Activated CD8-positive, alpha-beta T cell treated with anti-CD3 and anti-CD28 coated beads, Interleukin-2, amount 10 ng/mL, durations not matched to agents 7 days and 5 days (primary cell): ENCODE measurements at regions not wholly inside any gene's neighbourhood (a gene's known extent, or its start where the extent isn't known, plus 50 kb on each side); places are given as distances from the start of the nearest gene placed in this dataset.

Experiments
- ATAC-seq: fragments of 150-1000 bp; cut with Tn5 transposase; one replicate; pipeline ENCODE4 v1.10.0; 2021; ENCODE audit warnings: moderate library complexity
- CTCF ChIA-PET: fragments of 350-600 bp; sonication (Branson Sonifier 250); formaldehyde crosslinking; loops from one replicate; lab custom pipeline; 2021; ENCODE audit warnings: antibody characterized with exemption; lab: Charles Lee
- POLR2A ChIA-PET: fragments of 350-600 bp; sonication (Branson Sonifier 250); formaldehyde crosslinking; loops from one replicate; lab custom pipeline; 2021; ENCODE audit warnings: antibody characterized with exemption; lab: Charles Lee
- DNase-seq: peaks from one replicate; pipeline ENCODE4 v3.0.0-alpha.2; 2020
- H3K27ac Mint-ChIP-seq: one replicate; pipeline ENCODE4 v1.8.0; 2021; ENCODE audit warnings: mild to moderate bottlenecking, mixed read lengths
- H3K27me3 Mint-ChIP-seq: one replicate; pipeline ENCODE4 v1.8.0; 2021; ENCODE audit warnings: low read depth, mixed read lengths
- H3K36me3 Mint-ChIP-seq: one replicate; pipeline ENCODE4 v1.8.0; 2021; ENCODE audit warnings: low read depth, mixed read lengths
- H3K4me1 Mint-ChIP-seq: one replicate; pipeline ENCODE4 v1.8.0; 2021; ENCODE audit warnings: low read depth, mixed read lengths
- H3K4me3 Mint-ChIP-seq: one replicate; pipeline ENCODE4 v1.8.0; 2021; ENCODE audit warnings: mild to moderate bottlenecking, mixed read lengths
- H3K9me3 Mint-ChIP-seq: one replicate; pipeline ENCODE4 v1.8.0; 2022; ENCODE audit warnings: mixed read lengths; ENCODE audit not compliant: insufficient read depth

DNA sequence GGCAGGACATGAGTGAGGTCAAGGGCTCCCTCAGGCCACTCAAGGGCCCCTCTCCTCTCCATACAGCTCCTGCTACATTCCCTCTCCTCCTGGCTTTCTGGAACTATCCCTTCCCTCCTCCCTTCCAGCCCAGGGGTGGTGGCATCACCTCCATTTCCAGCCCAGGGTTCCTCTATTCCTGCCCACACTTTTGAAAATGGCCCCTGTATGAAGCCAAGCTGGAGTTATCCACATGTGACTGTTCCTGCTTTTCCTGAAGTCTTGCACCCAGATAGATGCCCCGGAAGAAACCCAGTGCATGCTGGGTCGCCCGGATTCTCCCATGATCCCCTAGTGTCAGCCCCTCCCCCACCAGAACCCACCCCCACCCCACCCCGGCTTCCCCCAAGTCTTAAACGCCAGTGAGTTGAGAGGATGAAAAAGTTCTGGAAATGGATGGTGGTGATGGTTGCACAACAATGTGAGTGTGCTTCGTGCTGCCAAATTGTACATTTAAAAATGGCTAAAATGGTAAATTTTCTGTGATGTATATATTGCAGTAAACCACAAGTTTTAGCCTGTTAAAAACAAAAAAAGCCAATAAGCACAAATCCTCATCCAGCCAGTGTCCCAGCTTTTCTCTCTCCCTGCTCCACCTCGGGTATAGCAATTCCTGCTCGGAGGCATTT lies 136.9 kb downstream of the SCARB1 start:
- ATAC-seq (no peak), DNase-seq (no peak)
- Mint-ChIP-seq H3K4me1 (no peaks in the 10 kb centered on the region), H3K4me3 (no peak overlapping the region), H3K9me3 (no peaks in the 10 kb centered on the region), H3K27ac (no peak overlapping the region), H3K36me3 (no peaks in the 10 kb centered on the region), H3K27me3 (peaks cover 5% of the 10 kb centered on the region)
- ChIA-PET POLR2A (no interaction called here), CTCF (no interaction called here)

DNA sequence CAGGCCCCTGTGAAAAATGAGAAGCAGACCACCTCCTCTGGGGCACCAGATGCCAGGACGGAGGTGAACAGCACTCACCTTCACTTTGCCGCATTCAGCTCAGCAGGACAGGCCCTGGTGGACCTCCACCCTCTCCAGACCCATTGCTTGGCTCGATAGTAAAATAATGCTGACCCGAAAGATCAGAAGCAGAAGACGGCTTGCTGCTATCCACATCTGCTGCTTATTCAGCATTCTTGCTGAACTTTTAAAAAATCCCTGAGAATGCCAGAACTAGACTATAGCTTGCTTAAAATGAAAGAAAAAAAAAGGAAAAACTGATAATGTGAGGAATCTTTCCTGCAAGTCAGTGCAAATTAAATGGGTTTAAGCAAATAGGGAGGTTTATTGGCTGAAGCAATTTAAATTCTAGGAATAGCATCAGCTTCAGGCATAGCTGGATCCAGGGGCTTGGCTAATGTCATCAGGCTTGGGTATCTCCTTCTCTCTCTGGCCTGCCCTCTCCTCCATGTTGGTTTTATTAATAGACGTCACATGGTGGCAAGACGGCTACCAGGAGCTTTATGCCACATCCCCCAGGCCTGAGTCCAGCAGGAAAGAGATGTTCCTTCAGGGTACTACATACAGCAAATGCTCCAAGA lies 137.9 kb downstream of the SCARB1 start:
- H3K4me3 Mint-ChIP-seq = no peak overlapping the region
- ATAC-seq (no peak), DNase-seq (no peak)
- H3K36me3 Mint-ChIP-seq = no peaks in the 10 kb centered on the region
- ChIA-PET CTCF (interaction anchor here (1.1 kb wide), 1 partner anchor 180 kb away, joined by 3 read pairs; no protein-coding TSS in a partner anchor), POLR2A (interaction anchor here (0.5 kb wide), 1 partner anchor 363 kb away, joined by 3 read pairs; no protein-coding TSS in a partner anchor)
- H3K27ac Mint-ChIP-seq = no peak overlapping the region
- no peaks in the 10 kb centered on the region for H3K9me3 Mint-ChIP-seq
- H3K4me1 Mint-ChIP-seq = no peaks in the 10 kb centered on the region
- peaks cover 5% of the 10 kb centered on the region for H3K27me3 Mint-ChIP-seq

DNA sequence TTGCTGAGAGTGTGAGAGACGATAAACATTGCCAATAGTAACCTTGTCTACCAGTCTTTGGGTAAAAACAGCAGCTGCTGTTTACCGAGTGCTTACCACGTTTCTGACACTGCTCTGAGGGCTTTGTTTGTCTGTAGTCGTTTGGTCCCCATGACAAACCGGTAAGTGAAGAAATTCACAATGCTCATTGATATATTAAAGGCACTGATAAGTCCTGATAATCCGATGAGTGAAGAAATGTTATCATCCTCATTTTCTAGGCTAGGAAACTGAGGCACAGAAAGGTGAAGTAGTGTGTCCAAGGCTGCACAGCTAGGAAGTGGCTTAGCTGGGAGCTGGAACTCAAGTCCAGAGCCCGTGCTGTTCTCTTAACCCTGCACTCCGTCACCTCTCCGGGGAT lies 138.6 kb downstream of the SCARB1 start:
- H3K27me3 Mint-ChIP-seq = peaks cover 8% of the 10 kb centered on the region
- no peaks in the 10 kb centered on the region for H3K4me1 Mint-ChIP-seq
- H3K27ac Mint-ChIP-seq = no peak overlapping the region
- no peak overlapping the region for H3K4me3 Mint-ChIP-seq
- ChIA-PET POLR2A (no interaction called here), CTCF (interaction anchor here (1.1 kb wide), 1 partner anchor 181 kb away, joined by 3 read pairs; no protein-coding TSS in a partner anchor)
- H3K9me3 Mint-ChIP-seq = no peaks in the 10 kb centered on the region
- H3K36me3 Mint-ChIP-seq = no peaks in the 10 kb centered on the region
- DNase-seq (no peak), ATAC-seq (no peak)

DNA sequence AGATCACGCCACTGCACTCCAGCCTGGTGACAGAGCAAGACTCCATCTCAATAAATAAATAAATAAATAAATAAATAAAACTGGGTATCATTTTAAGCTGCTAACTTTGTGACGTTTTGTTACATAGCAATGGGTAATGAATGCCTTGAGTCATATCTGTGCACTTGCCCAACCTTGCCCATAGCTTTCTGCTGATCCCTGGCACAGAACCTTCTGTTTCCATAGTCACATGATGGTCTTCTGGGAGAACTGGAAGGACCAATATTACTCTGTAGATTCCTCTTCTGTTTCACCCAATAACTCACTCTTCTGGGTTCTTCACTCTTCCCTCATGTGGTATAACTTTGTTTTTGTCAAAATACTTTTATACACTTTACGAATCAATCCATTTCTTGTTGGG lies 140.8 kb downstream of the SCARB1 start:
- no peaks in the 10 kb centered on the region for H3K4me1 Mint-ChIP-seq

DNA sequence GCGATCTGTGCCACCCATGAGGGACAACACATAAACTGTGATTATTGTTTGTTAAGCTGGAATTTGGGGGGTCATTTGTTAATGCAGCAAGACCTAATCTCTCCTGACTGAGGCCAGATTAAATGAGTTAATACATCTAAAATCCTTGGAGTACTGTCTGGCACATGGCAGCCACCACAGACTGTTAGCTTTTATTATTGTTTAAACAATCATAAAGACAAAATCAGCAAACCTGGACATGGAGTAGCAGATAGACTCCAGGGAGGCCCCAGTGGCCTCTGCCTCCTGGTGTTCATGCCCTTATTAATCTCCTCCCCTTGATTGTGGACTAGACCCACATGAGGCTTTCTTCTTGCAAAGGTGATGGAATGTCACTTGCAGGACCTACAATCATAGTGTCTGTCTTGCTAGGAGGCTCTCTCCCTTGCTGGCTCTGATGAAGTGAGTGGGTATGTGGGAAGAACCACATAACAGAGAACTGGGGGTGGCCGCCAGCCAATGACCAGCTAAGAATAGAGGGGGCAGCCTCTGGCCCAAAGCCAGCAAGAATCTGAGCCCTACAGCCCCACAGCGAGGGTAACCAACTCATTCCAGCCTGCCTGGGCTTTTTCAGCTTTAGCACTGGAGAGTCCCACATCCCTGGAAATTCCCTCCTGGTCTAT lies 142.0 kb downstream of the SCARB1 start:
- POLR2A ChIA-PET = no interaction called here
- no peak for DNase-seq

More for the DNA sequence above, 140.8 kb downstream of the SCARB1 start:
- ATAC-seq (no peak), DNase-seq (no peak)
- CTCF ChIA-PET = no interaction called here
- Mint-ChIP-seq H3K36me3 (no peaks in the 10 kb centered on the region), H3K27me3 (peaks cover 13% of the 10 kb centered on the region), H3K27ac (no peak overlapping the region), H3K9me3 (no peaks in the 10 kb centered on the region), H3K4me3 (no peak overlapping the region)
- POLR2A ChIA-PET = no interaction called here

DNA sequence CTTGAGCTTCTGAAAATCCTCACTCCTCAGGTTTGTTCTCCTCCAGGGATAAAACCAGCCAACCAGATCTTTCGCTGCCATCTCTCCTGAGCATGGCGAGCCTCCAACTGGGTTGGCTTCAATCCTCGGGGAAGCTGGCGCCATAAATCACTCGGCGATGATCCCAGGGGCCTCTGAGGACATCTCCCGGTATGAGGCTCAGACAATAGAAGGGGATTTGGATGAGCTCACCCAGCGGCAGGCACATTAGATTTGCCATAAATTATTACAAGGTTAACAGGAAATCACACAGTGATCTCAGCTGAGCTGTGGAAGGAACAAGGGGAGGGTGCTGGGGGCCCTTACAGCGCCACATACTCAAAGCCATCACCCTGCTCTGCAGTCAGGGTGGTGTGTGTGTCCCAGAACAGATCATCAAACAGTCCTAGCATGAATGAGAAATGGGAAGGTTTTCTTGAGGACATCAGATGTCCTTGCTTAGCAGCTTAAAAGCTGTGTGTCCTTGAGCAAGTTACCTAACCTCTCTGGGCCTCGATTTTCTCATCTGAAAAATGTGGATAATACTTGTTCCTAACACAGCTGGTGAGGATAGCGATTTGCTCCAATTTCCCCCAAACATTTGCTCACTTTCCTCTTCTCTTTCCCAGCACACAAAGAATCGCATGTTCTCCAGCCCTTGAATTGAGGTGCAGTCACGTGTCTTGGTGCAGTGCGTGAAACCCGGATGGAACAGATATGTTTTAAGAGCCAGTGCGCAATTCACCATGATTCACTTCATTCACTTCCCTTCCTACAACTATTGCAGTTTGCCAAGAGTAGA lies 142.8 kb downstream of the SCARB1 start:
- POLR2A ChIA-PET = no interaction called here
- peaks cover 13% of the 10 kb centered on the region for H3K27me3 Mint-ChIP-seq
- H3K4me1 Mint-ChIP-seq = no peaks in the 10 kb centered on the region
- ATAC-seq (no peak), DNase-seq (no peak)
- H3K36me3 Mint-ChIP-seq = no peaks in the 10 kb centered on the region
- CTCF ChIA-PET = no interaction called here
- no peak overlapping the region for H3K4me3 Mint-ChIP-seq
- no peak overlapping the region for H3K27ac Mint-ChIP-seq
- H3K9me3 Mint-ChIP-seq = no peaks in the 10 kb centered on the region

More for the DNA sequence above, 142.0 kb downstream of the SCARB1 start:
- Mint-ChIP-seq H3K27ac (no peak overlapping the region), H3K4me1 (no peaks in the 10 kb centered on the region), H3K27me3 (peaks cover 13% of the 10 kb centered on the region), H3K9me3 (no peaks in the 10 kb centered on the region), H3K36me3 (no peaks in the 10 kb centered on the region), H3K4me3 (no peak overlapping the region)
- CTCF ChIA-PET = no interaction called here
- ATAC-seq = no peak

DNA sequence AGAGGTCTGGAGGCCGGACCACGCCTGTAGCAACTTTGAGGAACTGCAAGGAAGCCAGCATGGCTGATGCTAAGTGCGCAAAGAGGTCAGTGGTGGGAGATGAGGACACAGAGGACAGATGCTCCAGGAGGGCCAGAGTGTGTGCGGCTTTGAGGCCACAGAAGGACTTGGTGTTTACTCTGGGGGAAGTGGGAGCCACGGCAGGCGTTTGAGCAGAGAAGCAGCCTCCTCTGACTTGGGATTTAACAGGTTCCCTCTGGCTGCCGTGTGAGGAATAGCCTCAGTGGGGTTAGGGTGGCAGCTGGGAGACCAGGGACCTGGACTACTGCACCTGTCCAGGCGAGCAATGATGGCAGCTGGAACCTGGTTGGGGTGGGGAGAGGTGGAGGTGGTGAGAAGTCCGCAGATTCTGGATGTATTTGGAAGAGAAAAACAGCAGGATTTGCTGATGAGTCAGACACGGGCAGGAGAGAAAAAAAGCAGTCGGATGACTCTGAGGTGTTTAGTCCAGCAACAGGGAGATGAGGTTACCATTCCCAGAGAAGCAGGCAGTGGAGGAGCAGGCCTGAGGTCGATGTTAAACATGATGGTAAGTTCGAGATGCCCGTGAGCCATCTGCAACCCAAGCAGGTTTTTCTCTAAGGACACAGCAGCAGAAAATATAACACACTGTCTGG lies 143.5 kb downstream of the SCARB1 start:
- Mint-ChIP-seq H3K27ac (no peak overlapping the region), H3K36me3 (no peaks in the 10 kb centered on the region), H3K27me3 (peaks cover 13% of the 10 kb centered on the region), H3K4me1 (peaks cover 2% of the 10 kb centered on the region), H3K4me3 (no peak overlapping the region), H3K9me3 (no peaks in the 10 kb centered on the region)
- ChIA-PET POLR2A (no interaction called here), CTCF (no interaction called here)
- no peak for ATAC-seq
- no peak for DNase-seq

DNA sequence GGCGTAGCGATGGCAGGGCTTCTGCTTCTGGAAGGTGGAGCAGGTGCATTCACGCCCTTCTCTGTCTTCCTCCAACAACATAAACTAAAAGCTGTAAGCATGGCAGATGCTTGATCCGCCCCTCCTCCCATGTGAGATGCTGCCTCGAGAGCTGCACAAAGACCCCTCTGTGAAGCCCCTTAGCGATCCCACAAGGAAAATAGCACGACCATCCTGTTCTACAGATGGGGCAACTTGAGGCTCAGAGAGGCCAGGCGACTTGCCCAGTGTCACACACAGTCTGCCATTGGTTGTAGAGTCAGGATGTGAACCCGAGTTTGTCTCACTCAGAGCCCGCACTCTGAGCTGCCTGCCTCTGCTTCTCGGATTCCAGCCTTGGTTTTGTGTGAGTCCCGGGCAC lies 144.4 kb downstream of the SCARB1 start:
- DNase-seq (no peak), ATAC-seq (no peak)
- H3K9me3 Mint-ChIP-seq = no peaks in the 10 kb centered on the region
- H3K4me1 Mint-ChIP-seq = peaks cover 8% of the 10 kb centered on the region
- no peaks in the 10 kb centered on the region for H3K36me3 Mint-ChIP-seq
- H3K27ac Mint-ChIP-seq = no peak overlapping the region
- CTCF ChIA-PET = no interaction called here
- POLR2A ChIA-PET = no interaction called here
- H3K27me3 Mint-ChIP-seq = peaks cover 13% of the 10 kb centered on the region
- H3K4me3 Mint-ChIP-seq = no peak overlapping the region

DNA sequence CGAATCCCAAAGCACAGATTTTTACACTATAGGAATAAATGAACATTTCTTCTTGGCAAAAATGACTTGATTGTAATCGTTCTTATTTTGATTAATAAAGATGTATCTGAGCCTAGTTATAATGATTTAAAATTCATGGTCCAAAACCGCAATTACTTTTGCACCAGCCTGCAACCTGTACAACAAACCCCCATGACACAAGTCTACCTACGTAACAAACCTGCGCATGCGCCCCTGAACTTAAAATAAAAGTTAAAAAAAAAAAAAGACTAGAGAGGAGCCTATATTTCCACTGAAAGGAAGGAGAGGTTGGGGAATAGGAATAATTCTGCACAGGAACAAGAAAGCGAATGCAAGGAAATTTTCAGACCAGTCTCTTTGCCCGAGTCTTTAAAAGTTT lies 145.2 kb downstream of the SCARB1 start:
- Mint-ChIP-seq H3K9me3 (no peaks in the 10 kb centered on the region), H3K27ac (no peak overlapping the region), H3K27me3 (peaks cover 13% of the 10 kb centered on the region), H3K36me3 (no peaks in the 10 kb centered on the region), H3K4me1 (peaks cover 16% of the 10 kb centered on the region), H3K4me3 (no peak overlapping the region)
- POLR2A ChIA-PET = no interaction called here
- no peak for ATAC-seq
- DNase-seq = no peak
- CTCF ChIA-PET = no interaction called here

DNA sequence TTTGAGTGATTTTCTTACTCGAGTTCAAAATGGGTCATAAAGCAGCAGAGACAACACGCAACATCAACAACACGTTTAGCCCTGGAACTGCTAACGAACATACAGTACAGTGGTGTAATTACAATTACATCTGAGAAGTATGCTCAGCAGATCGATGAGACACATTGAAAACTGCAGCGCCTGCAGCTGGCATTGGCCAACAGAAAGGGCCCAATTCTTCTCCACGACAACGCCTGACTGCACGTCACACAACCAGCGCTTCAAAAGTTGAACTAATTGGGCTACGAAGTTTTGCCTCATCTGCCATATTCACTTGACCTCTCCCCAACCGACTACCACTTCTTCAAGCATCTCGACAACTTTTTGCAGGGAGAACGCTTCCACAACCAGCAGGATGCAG lies 145.6 kb downstream of the SCARB1 start:
- ATAC-seq = no peak
- H3K27me3 Mint-ChIP-seq = peaks cover 9% of the 10 kb centered on the region
- CTCF ChIA-PET = no interaction called here
- POLR2A ChIA-PET = interaction anchor here (0.7 kb wide), 1 partner anchor 189 kb away, joined by 3 read pairs; no protein-coding TSS in a partner anchor
- H3K4me1 Mint-ChIP-seq = peaks cover 20% of the 10 kb centered on the region
- no peak for DNase-seq
- no peaks in the 10 kb centered on the region for H3K36me3 Mint-ChIP-seq
- H3K4me3 Mint-ChIP-seq = no peak overlapping the region
- H3K27ac Mint-ChIP-seq = no peak overlapping the region
- H3K9me3 Mint-ChIP-seq = no peaks in the 10 kb centered on the region

DNA sequence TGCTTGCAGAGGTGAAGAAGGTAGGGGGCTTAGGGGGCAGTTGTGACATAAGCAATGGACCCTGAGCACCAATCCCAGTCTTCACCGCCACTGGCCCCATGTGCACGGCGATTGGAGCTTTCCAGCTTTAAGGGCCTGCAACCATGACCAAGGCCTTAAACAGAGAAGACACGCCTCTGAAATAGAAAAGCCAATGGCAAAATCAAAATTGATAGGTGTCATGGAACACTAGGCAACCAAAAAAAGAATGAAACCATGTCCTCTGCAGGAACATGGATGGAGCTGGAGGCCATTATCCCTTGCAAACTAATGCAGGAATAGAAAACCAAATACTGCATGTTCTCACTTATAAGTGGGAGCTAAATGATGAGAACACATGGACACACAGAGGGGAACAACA lies 146.3 kb downstream of the SCARB1 start:
- Mint-ChIP-seq H3K27me3 (peaks cover 7% of the 10 kb centered on the region), H3K27ac (no peak overlapping the region), H3K9me3 (no peaks in the 10 kb centered on the region), H3K4me3 (no peak overlapping the region), H3K36me3 (no peaks in the 10 kb centered on the region), H3K4me1 (peaks cover 23% of the 10 kb centered on the region)
- ChIA-PET CTCF (no interaction called here), POLR2A (interaction anchor here (0.7 kb wide), 1 partner anchor 190 kb away, joined by 3 read pairs; no protein-coding TSS in a partner anchor)
- ATAC-seq = no peak
- DNase-seq = no peak
